Central memory CD8-positive, alpha-beta T cell (primary cell): ENCODE measurements at regions not wholly inside any gene's neighbourhood (a gene's known extent, or its start where the extent isn't known, plus 50 kb on each side); places are given as distances from the start of the nearest gene placed in this dataset.

Source experiments
- ATAC-seq: fragments of 150-1000 bp; cut with Tn5 transposase; replicated peaks from 2 replicates; pipeline ENCODE4 v1.10.0; 2022; ENCODE audit warnings: mild to moderate bottlenecking, moderate FRiP score, moderate number of reproducible peaks; ENCODE audit not compliant: poor library complexity, severe bottlenecking; ENCODE audit errors: extremely low read depth
- DNase-seq, 2 donors: peaks; one replicate each; pipeline ENCODE4 v3.0.0; 2021; ENCODE audit warnings: low spot score in 2 of 2
- H3K27ac Mint-ChIP-seq: one replicate; pipeline ENCODE4 v1.8.0; 2022; ENCODE audit warnings: low read depth, mild to moderate bottlenecking, moderate library complexity, mixed read lengths
- H3K27me3 Mint-ChIP-seq: one replicate; pipeline ENCODE4 v1.8.0; 2022; ENCODE audit warnings: mixed read lengths
- H3K36me3 Mint-ChIP-seq: one replicate; pipeline ENCODE4 v1.8.0; 2022; ENCODE audit warnings: mild to moderate bottlenecking, moderate library complexity, mixed read lengths; ENCODE audit not compliant: insufficient read depth
- H3K4me1 Mint-ChIP-seq: one replicate; pipeline ENCODE4 v1.8.0; 2022; ENCODE audit warnings: mixed read lengths
- H3K4me3 Mint-ChIP-seq: one replicate; pipeline ENCODE4 v1.8.0; 2022; ENCODE audit warnings: mild to moderate bottlenecking, moderate library complexity, mixed read lengths
- H3K9me3 Mint-ChIP-seq: one replicate; pipeline ENCODE4 v1.8.0; 2022; ENCODE audit warnings: mixed read lengths

DNA sequence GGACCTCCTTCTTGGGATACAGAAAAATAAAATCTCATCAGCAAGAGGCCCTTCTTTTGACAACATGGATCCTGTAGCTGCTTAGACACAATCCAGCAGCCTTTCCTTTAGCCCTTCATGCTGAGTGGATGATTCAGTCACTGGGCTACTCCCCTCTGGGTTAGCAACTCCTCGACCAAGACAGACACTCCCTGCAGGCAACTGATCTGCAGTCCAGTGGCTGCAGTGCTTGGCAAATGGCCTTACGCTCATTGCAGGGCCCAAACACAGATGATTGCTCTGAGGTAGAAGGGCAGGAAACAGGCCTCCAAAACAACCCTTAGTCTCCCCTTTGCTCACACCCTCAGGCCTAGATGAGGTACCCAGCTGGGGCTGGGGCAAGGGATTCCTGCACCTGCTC is 73.2 kb upstream of the OPCML start:
- H3K27me3 Mint-ChIP-seq = no peaks in the 10 kb centered on the region

GRCh38 chr11:133601641-133602040 is 69.3 kb upstream of the OPCML start:
- Mint-ChIP-seq H3K27me3 (no peaks in the 10 kb centered on the region), H3K27ac (no peak overlapping the region), H3K9me3 (peaks cover 13% of the 10 kb centered on the region), H3K4me3 (no peak overlapping the region), H3K4me1 (no peaks in the 10 kb centered on the region), H3K36me3 (no peaks in the 10 kb centered on the region)
- DNase-seq (no peak), ATAC-seq (no peak)

More for the DNA sequence above, 73.2 kb upstream of the OPCML start:
- Mint-ChIP-seq H3K4me3 (no peak overlapping the region), H3K36me3 (no peaks in the 10 kb centered on the region), H3K27ac (no peak overlapping the region), H3K4me1 (no peaks in the 10 kb centered on the region), H3K9me3 (peaks cover 18% of the 10 kb centered on the region)
- ATAC-seq = no peak
- DNase-seq = no peak

DNA sequence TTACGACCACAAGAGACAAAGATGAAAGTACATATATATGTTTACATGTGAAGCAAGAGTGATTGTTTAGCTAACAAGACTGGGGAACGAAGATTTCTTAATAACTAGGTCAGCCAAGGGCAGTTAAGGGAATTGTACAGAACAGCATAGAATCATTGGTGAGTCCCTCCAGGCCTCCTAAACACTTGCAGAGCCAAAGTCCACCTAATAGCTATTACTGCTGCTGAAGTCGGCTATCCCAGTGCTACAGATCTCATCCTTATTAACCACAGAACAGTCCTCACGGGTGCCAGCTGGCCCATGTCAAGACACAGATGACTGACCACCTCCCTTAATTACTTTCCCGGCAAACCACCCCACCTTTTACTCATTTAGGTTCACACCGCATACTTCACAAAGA is 68.5 kb upstream of the OPCML start:
- no peaks in the 10 kb centered on the region for H3K36me3 Mint-ChIP-seq
- no peaks in the 10 kb centered on the region for H3K27me3 Mint-ChIP-seq
- no peaks in the 10 kb centered on the region for H3K4me1 Mint-ChIP-seq
- DNase-seq (no peak), ATAC-seq (no peak)
- peaks cover 19% of the 10 kb centered on the region for H3K9me3 Mint-ChIP-seq
- no peak overlapping the region for H3K4me3 Mint-ChIP-seq
- H3K27ac Mint-ChIP-seq = no peak overlapping the region

- Mint-ChIP-seq H3K4me3 (no peak overlapping the region), H3K36me3 (no peaks in the 10 kb centered on the region), H3K27ac (no peak overlapping the region), H3K4me1 (no peaks in the 10 kb centered on the region), H3K27me3 (no peaks in the 10 kb centered on the region), H3K9me3 (peaks cover 19% of the 10 kb centered on the region)
- DNase-seq = no peak
- no peak for ATAC-seq
Observed at GRCh38 chr11:133600306-133600705, 68.0 kb upstream of the OPCML start.

DNA sequence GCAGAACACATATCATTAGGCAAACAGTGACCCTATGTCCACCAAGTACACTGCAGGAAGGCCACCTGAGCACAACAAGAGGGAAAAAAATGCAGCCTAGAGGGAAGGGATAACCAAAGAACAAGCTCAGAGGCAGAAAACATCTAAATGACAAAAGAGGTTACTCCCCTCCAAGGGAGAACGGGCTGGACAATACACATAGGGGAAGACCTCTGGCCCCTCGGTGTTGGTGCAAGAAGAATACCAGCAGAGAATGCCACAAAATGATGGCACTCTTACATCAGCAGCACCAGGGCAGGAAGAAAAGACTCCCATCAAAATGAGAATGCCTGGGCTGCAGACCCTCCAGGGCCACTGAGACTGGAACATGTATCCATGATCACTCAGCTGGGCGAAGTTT is 66.6 kb upstream of the OPCML start:
- no peaks in the 10 kb centered on the region for H3K27me3 Mint-ChIP-seq
- H3K9me3 Mint-ChIP-seq = peaks cover 19% of the 10 kb centered on the region
- DNase-seq (no peak), ATAC-seq (no peak)
- no peaks in the 10 kb centered on the region for H3K36me3 Mint-ChIP-seq
- no peak overlapping the region for H3K27ac Mint-ChIP-seq
- no peaks in the 10 kb centered on the region for H3K4me1 Mint-ChIP-seq
- H3K4me3 Mint-ChIP-seq = no peak overlapping the region

DNA sequence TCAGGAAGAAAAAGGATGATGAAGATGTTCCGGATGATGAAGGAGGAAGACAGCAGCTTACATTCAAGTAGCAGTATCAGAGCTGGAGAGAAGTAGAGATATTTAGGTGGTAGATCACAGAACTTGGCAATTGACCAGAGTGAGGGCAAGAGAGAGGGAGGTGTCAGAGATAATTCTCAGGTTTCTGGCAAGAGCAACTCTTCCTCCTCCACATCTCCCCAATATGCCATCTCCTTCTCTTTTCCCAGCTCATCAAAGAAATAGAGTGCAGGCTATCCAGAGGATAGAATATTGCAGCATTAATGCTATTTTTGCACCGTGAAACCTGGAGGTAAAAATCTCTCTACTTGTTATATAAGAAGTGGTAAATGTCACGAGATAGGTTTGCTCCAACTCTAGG is 64.9 kb upstream of the OPCML start:
- no peak for DNase-seq
- no peak for ATAC-seq

DNA sequence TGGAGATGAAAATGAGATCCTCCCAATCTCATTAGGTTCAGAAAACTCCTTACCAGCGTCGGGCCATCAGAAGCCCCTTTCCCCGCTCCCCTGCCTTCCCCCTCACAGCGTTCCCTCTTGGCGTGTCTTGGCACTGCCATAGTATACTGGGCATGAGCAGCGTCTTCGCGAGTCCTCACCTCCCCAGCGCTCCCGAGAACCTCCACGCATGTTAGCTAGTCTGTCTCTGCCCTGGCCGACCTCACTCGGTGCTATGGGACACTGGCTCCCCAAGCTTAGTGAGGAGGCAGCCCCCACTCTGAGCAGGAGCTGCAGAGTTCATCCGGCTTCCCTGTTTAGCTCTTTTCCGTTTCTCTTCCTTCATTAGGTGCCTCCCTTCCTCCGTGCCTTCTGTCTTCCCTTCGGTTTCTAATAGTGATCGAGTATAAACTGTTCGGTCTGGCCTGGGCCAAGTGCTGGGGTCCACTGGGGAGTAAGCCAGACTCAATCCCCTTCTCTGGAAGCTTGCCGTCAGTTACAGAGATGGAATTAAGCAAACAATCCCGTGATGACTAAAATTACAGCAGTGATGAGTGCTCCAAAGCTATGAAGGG is 63.8 kb upstream of the OPCML start:
- H3K27ac Mint-ChIP-seq = no peak overlapping the region
- ATAC-seq (no peak), DNase-seq (no peak)
- H3K9me3 Mint-ChIP-seq = peaks cover 12% of the 10 kb centered on the region
- no peaks in the 10 kb centered on the region for H3K27me3 Mint-ChIP-seq
- no peaks in the 10 kb centered on the region for H3K4me1 Mint-ChIP-seq
- H3K36me3 Mint-ChIP-seq = no peaks in the 10 kb centered on the region
- no peak overlapping the region for H3K4me3 Mint-ChIP-seq

More for the DNA sequence above, 64.9 kb upstream of the OPCML start:
- Mint-ChIP-seq H3K4me3 (no peak overlapping the region), H3K27me3 (no peaks in the 10 kb centered on the region), H3K4me1 (no peaks in the 10 kb centered on the region), H3K9me3 (peaks cover 19% of the 10 kb centered on the region), H3K27ac (no peak overlapping the region), H3K36me3 (no peaks in the 10 kb centered on the region)

DNA sequence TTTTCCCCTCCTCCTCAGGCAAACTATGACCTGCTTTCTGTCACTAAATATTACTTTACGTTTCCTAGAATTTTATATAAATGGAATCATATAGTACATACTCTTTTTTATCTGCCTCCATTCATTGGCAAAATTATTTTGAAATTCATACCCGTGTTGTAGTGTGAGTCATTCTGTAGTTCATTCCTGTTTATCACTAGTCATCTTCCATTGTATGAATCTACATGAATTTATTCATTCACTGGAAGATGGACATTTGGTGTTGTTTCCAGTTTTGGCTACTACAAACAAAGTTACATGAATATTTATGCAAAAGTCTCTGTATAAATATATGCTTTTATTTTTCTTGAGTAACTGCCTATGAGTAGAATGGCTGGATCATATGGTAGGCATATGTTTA is 60.7 kb upstream of the OPCML start:
- Mint-ChIP-seq H3K36me3 (no peaks in the 10 kb centered on the region), H3K4me1 (no peaks in the 10 kb centered on the region)
- ATAC-seq = no peak

GRCh38 chr11:133586903-133587517 is 54.7 kb upstream of the OPCML start:
- Mint-ChIP-seq H3K4me3 (no peak overlapping the region), H3K4me1 (no peaks in the 10 kb centered on the region), H3K27ac (no peak overlapping the region), H3K27me3 (no peaks in the 10 kb centered on the region), H3K36me3 (no peaks in the 10 kb centered on the region), H3K9me3 (peaks cover 5% of the 10 kb centered on the region)
- no peak for DNase-seq
- no peak for ATAC-seq

More for the DNA sequence above, 60.7 kb upstream of the OPCML start:
- Mint-ChIP-seq H3K9me3 (peaks cover 7% of the 10 kb centered on the region), H3K27me3 (no peaks in the 10 kb centered on the region), H3K27ac (no peak overlapping the region), H3K4me3 (no peak overlapping the region)
- no peak for DNase-seq

DNA sequence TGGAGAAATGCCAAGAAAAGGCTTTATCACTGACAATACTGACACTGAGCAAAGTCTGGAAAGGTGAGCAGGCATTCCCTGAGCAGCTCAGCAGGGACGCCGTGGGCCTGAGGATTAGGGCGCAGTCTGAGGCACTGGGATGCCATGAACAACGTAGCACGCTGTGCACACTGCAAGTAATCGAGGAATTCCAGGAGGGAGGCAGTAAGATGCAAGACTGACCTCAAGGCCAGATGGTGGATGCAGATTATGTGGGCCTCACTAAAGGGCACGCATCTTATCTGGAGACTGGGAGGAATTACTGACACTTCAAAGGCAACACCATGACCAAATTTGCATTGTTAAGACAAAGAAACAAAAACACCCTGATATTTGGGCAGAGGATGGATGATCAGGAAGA is 50.4 kb upstream of the OPCML start:
- no peak for DNase-seq
- Mint-ChIP-seq H3K4me1 (no peaks in the 10 kb centered on the region), H3K27me3 (no peaks in the 10 kb centered on the region), H3K36me3 (no peaks in the 10 kb centered on the region), H3K27ac (no peak overlapping the region), H3K9me3 (peaks cover 11% of the 10 kb centered on the region), H3K4me3 (no peak overlapping the region)
- no peak for ATAC-seq

- no peak for ATAC-seq
Observed at GRCh38 chr11:133582326-133582725, 50.0 kb upstream of the OPCML start.

More at GRCh38 chr11:133582326-133582725, 50.0 kb upstream of the OPCML start:
- no peak for DNase-seq
- H3K9me3 Mint-ChIP-seq = peaks cover 11% of the 10 kb centered on the region
- no peaks in the 10 kb centered on the region for H3K4me1 Mint-ChIP-seq
- H3K27ac Mint-ChIP-seq = no peak overlapping the region
- H3K36me3 Mint-ChIP-seq = no peaks in the 10 kb centered on the region
- no peaks in the 10 kb centered on the region for H3K27me3 Mint-ChIP-seq
- no peak overlapping the region for H3K4me3 Mint-ChIP-seq
